H1 (cell line): ENCODE measurements at regions not wholly inside any gene's neighbourhood (a gene's known extent, or its start where the extent isn't known, plus 50 kb on each side); places are given as distances from the start of the nearest gene placed in this dataset. TPM values are rescaled to one million over a fixed set of nuclear protein-coding genes. Genes with fewer than 3 reads are reported as not detected.

Experiments
- small RNA-seq: library from polyadenylated mRNA; stranded (forward); fragments of <200 nt; extraction: miRNeasy Mini kit (QIAGEN cat#:217004); gene quantifications from one replicate; pipeline ENCODE3, GENCODE V24; 2013; ENCODE audit not compliant: insufficient read depth

Small RNAs in the stretch of these regions (small RNA-seq; reads per million reads assigned to genes)
- gene FO393413.1 (not detected), gene RNU7-65P (not detected)
